ENCODE measurements at regions not wholly inside any gene's neighbourhood (a gene's known extent, or its start where the extent isn't known, plus 50 kb on each side); places are given as distances from the start of the nearest gene placed in this dataset.

- TF ChIP-seq CTCF (IDR thresholded peaks at IDR 0.05): no peak
- TF ChIP-seq EZH2 (IDR thresholded peaks at IDR 0.05): no peak
These were observed 416.4 kb downstream of the TSHZ3 start for GRCh38 chr19:30932854-30933253.

Measured in neural progenitor cell (in vitro differentiated cells).